K562 (cell line): ENCODE measurements at regions not wholly inside any gene's neighbourhood (a gene's known extent, or its start where the extent isn't known, plus 50 kb on each side); places are given as distances from the start of the nearest gene placed in this dataset.

Experiments
- ATAC-seq: fragments of 200-7000 bp; cut with Tn5 transposase; 3 replicates; pipeline ENCODE4 v1.9.1; 2020; ENCODE audit warnings: moderate library complexity
- BruUV-seq: library from RNA; stranded (reverse); fragments of 400-500 nt; replicated peaks from 2 replicates; lab custom pipeline; 2021; lab: Mats Ljungman, UMichigan
- CTCF ChIA-PET: fragments of 300-600 bp; formaldehyde crosslinking; extraction: SDS; loops from one replicate; lab custom pipeline; 2021; ENCODE audit warnings: low intra/inter-chr PET ratio; lab: Yijun Ruan, JAX
- POLR2A ChIA-PET: fragments of 300-600, 350-650 bp; sonication (Branson Sonifier 250); formaldehyde crosslinking; extraction: SDS; loops from one replicate; lab custom pipeline; 2021; ENCODE audit warnings: antibody characterized with exemption, inconsistent platforms; lab: Yijun Ruan, JAX
- DNase-seq, 4 experiments: peaks; one replicate each; pipeline versions ENCODE4 v3.0.0 to v3.0.0-alpha.2; 2011 to 2018; ENCODE audit warnings: low spot score in 3 of 4, mixed read lengths in 3 of 4; ENCODE audit errors: extremely low read depth in 1 of 4
- FAIRE-seq: peaks from 2 replicates; lab custom pipeline; 2011; peaks lifted over from hg19 to GRCh38; lab: Jason Lieb, UNC
- H2AFZ ChIP-seq: 2 replicates; pipeline ENCODE4 v1.6.0; 2011; ENCODE audit warnings: low read depth, low read length, control low read depth, inconsistent platforms
- H3K27ac ChIP-seq: fragments of 200-600 bp; 3 replicates; pipeline ENCODE4 v1.8.0; 2011; ENCODE audit warnings: low read depth, mild to moderate bottlenecking, control low read depth, inconsistent platforms, low read length, moderate library complexity, mixed read lengths; ENCODE audit errors: extremely low read depth
- H3K27me3 ChIP-seq, 2 experiments: fragments of 300-600 bp in 1 of 2; 2 replicates in 1 of 2; 3 replicates in 1 of 2; pipeline versions ENCODE4 v1.6.0 to v1.8.0; 2011; ENCODE audit warnings: inconsistent platforms in 2 of 2, low read length in 2 of 2, mild to moderate bottlenecking in 1 of 2, mixed read lengths in 1 of 2, moderate library complexity in 1 of 2; ENCODE audit not compliant: control insufficient read depth in 2 of 2, insufficient read depth in 2 of 2
- H3K36me3 ChIP-seq: fragments of 300-600 bp; 3 replicates; pipeline ENCODE4 v1.8.0; 2011; ENCODE audit warnings: mild to moderate bottlenecking, low read length, inconsistent platforms; ENCODE audit not compliant: control insufficient read depth, insufficient read depth
- H3K4me1 ChIP-seq, 2 experiments: fragments of 200-600 bp in 1 of 2; replicated peaks in 1 of 2; 2 replicates in 1 of 2; 3 replicates in 1 of 2; pipeline versions ENCODE4 v1.5.1 to v1.8.0; 2011; ENCODE audit warnings: inconsistent platforms in 2 of 2, low read length in 2 of 2, mild to moderate bottlenecking in 1 of 2, mixed read lengths in 1 of 2, moderate library complexity in 1 of 2; ENCODE audit not compliant: control insufficient read depth in 2 of 2, insufficient read depth in 2 of 2
- H3K4me2 ChIP-seq: 2 replicates; pipeline ENCODE4 v1.6.1; 2011; ENCODE audit warnings: low read length, control low read depth, inconsistent platforms, mixed read lengths; ENCODE audit not compliant: insufficient read depth
- H3K4me3 ChIP-seq: fragments of 200-600 bp; sonication (generic), shearing (Covaris generic); 2 replicates; pipeline ENCODE4 v1.5.1; 2016; ENCODE audit warnings: control low read depth, inconsistent platforms
- H3K79me2 ChIP-seq: fragments of 200-600 bp; 3 replicates; pipeline ENCODE4 v1.8.0; 2011; ENCODE audit warnings: low read length, inconsistent platforms; ENCODE audit not compliant: control insufficient read depth, insufficient read depth
- H3K9ac ChIP-seq, 2 experiments: 2 replicates each; pipeline versions ENCODE4 v1.6.0 to v1.6.1; 2011; ENCODE audit warnings: low read depth in 2 of 2, low read length in 2 of 2, control low read depth in 1 of 2, inconsistent platforms in 1 of 2, mild to moderate bottlenecking in 1 of 2, mixed read lengths in 1 of 2; ENCODE audit not compliant: insufficient read depth in 1 of 2
- H3K9me1 ChIP-seq: one replicate; pipeline ENCODE4 v1.6.0; 2011; ENCODE audit warnings: inconsistent platforms, mild to moderate bottlenecking, low read length, moderate library complexity; ENCODE audit not compliant: control insufficient read depth, insufficient read depth
- H3K9me3 ChIP-seq: replicated peaks from 2 replicates; pipeline ENCODE4 v1.5.1; 2011; ENCODE audit warnings: low read depth, low read length, inconsistent platforms; ENCODE audit not compliant: control insufficient read depth, insufficient read depth
- H4K20me1 ChIP-seq: replicated peaks from 2 replicates; pipeline ENCODE4 v1.6.1; 2011; ENCODE audit warnings: low read length, inconsistent platforms, mixed read lengths; ENCODE audit not compliant: control insufficient read depth, insufficient read depth
- BCOR ChIP-seq: fragments of 450-650 bp; IDR thresholded peaks from 2 replicates; pipeline ENCODE4 v1.6.1; 2016
- FIP1L1 ChIP-seq: fragments of 200-400 bp; formaldehyde crosslinking; IDR thresholded peaks from 2 replicates; pipeline ENCODE4 v1.6.1; 2018; ENCODE audit warnings: mild to moderate bottlenecking, low read depth, low read length; ENCODE audit not compliant: poor library complexity, severe bottlenecking
- KDM4B ChIP-seq, 2 experiments: fragments of 450-650 bp in 1 of 2; sonication (generic) in 1 of 2; IDR thresholded peaks; 2 replicates each; pipeline ENCODE4 v1.6.1; 2016 to 2017; ENCODE audit warnings: borderline replicate concordance in 2 of 2, antibody characterized with exemption in 1 of 2, low read depth in 1 of 2, mild to moderate bottlenecking in 1 of 2
- MCM2 ChIP-seq: fragments of 450-650 bp; IDR thresholded peaks from 2 replicates; pipeline ENCODE4 v1.6.1; 2017; ENCODE audit warnings: low read depth, mild to moderate bottlenecking
- MYBL2 ChIP-seq, 2 experiments: fragments of 450-650 bp in 1 of 2; sonication (generic) in 1 of 2; formaldehyde crosslinking in 1 of 2; IDR thresholded peaks; 2 replicates each; pipeline versions ENCODE4 v1.6.1 to v1.8.1; 2017 to 2022; ENCODE audit warnings: borderline replicate concordance in 1 of 2, inconsistent platforms in 1 of 2, low read depth in 1 of 2, mild to moderate bottlenecking in 1 of 2, missing genetic modification reagents in 1 of 2, moderate library complexity in 1 of 2
- NFRKB ChIP-seq: fragments of 450-650 bp; IDR thresholded peaks from 2 replicates; pipeline ENCODE4 v1.6.1; 2016; ENCODE audit warnings: low read depth
- PRPF4 ChIP-seq: fragments of 200-400 bp; formaldehyde crosslinking; IDR thresholded peaks from one replicate; pipeline ENCODE4 v1.6.1; 2017; ENCODE audit warnings: low read length, low read depth, mild to moderate bottlenecking; ENCODE audit not compliant: insufficient read depth, poor library complexity, severe bottlenecking
- REST ChIP-seq, 2 experiments: fragments of 450-650 bp; formaldehyde crosslinking in 1 of 2; IDR thresholded peaks; 2 replicates each; pipeline versions ENCODE4 v1.4.0 to v1.6.1; 2014 to 2020; ENCODE audit warnings: mild to moderate bottlenecking in 2 of 2, borderline replicate concordance in 1 of 2, low read depth in 1 of 2
- SMC3 ChIP-seq: conservative IDR thresholded peaks from 2 replicates; pipeline ENCODE4 v1.6.1; 2011; ENCODE audit warnings: low read depth, low read length, improper control_type of control experiment; ENCODE audit not compliant: insufficient read depth
- TFAM ChIP-seq: fragments of 250-450 bp; sonication (Bioruptor Pico); conservative IDR thresholded peaks from 2 replicates; pipeline ENCODE4 v1.5.0; 2021; ENCODE audit warnings: mild to moderate bottlenecking, moderate library complexity
- ZNF197 ChIP-seq: fragments of 200-800 bp; sonication (Bioruptor generic); IDR thresholded peaks from 2 replicates; pipeline ENCODE4 v1.6.1; 2016; ENCODE audit warnings: low read depth, missing genetic modification characterization, missing compliant biosample characterization
- ZNF24 ChIP-seq: fragments of 450-650 bp; IDR thresholded peaks from 2 replicates; pipeline ENCODE4 v1.6.1; 2016
- ZNF707 ChIP-seq: fragments of 250-450 bp; sonication (Bioruptor Pico); conservative IDR thresholded peaks from 2 replicates; pipeline ENCODE4 v1.8.0; 2022; ENCODE audit warnings: inconsistent platforms, mild to moderate bottlenecking, moderate library complexity
- WGBS: fragments of 100-300 bp; shearing (Covaris generic); methylation state at CpG from one replicate; pipeline ENCODE4 v1.1.6; 2016; ENCODE audit warnings: low coverage, mixed read lengths; ENCODE audit not compliant: insufficient coverage; ENCODE audit errors: missing lambda C conversion rate; 5-methylcytosine and 5-hydroxymethylcytosine counted together
- in situ Hi-C: fragments of 300-500 bp; cut with MboI; formaldehyde crosslinking; loops from 4 replicates; pipeline ENCODE4 v1.15.0; 2018; ENCODE audit warnings: inconsistent platforms, mixed read lengths
- intact Hi-C: fragments of 100-400 bp; cut with micrococcal nuclease; formaldehyde crosslinking; loops from 2 replicates; pipeline ENCODE4 v1.14.2; 2022
- TF ChIP-seq, protein P1 (sequence below): fragments of 450-650 bp; formaldehyde crosslinking; IDR thresholded peaks from 2 replicates; pipeline ENCODE4 v1.4.0; 2022; ENCODE audit warnings: missing genetic modification characterization

- Histone ChIP-seq H3K79me2 (no peaks in the 10 kb centered on the region), H3K27me3 (no peaks in the 10 kb centered on the region), H3K4me3 (no peak overlapping the region), H3K27ac (no peak overlapping the region), H4K20me1 (no peaks in the 10 kb centered on the region), H3K36me3 (no peaks in the 10 kb centered on the region), H2AFZ (no peak overlapping the region), H3K9ac (no peak overlapping the region), H3K9me3 (no peaks in the 10 kb centered on the region), H3K4me2 (no peak overlapping the region), H3K4me1 (no peaks in the 10 kb centered on the region), H3K9me1 (no peaks in the 10 kb centered on the region)
- intact Hi-C loops (no loop called here), in situ Hi-C loops (no loop called here)
- ChIA-PET POLR2A (interaction anchor here (0.6 kb wide), 1 partner anchor 42 kb away, joined by 3 read pairs; no protein-coding TSS in a partner anchor), CTCF (no interaction called here)
- DNase-seq (no peak), ATAC-seq (no peak), FAIRE-seq (no peak)
- BruUV-seq: no TSS peak
- 65% methylated on average over 3 of the region's 3 CpGs for WGBS
- TF ChIP-seq, protein P1, sequence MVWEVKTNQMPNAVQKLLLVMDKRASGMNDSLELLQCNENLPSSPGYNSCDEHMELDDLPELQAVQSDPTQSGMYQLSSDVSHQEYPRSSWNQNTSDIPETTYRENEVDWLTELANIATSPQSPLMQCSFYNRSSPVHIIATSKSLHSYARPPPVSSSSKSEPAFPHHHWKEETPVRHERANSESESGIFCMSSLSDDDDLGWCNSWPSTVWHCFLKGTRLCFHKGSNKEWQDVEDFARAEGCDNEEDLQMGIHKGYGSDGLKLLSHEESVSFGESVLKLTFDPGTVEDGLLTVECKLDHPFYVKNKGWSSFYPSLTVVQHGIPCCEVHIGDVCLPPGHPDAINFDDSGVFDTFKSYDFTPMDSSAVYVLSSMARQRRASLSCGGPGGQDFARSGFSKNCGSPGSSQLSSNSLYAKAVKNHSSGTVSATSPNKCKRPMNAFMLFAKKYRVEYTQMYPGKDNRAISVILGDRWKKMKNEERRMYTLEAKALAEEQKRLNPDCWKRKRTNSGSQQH (CRISPR knock-in tag): no peak
- TF ChIP-seq BCOR: no peak
- no peak for TF ChIP-seq REST (IDR thresholded peaks at IDR 0.05; ENCODE audit: borderline replicate concordance)
- no peak for TF ChIP-seq REST (CRISPR knock-in tag; IDR thresholded peaks at IDR 0.05; ENCODE audit: low read depth)
- TF ChIP-seq KDM4B (IDR thresholded peaks at IDR 0.05; ENCODE audit: borderline replicate concordance in 2 of 2, low read depth in 1 of 2): no peak
- no peak for TF ChIP-seq MCM2
- TF ChIP-seq NFRKB: no peak
- TF ChIP-seq TFAM (CRISPR knock-in tag): no peak
- TF ChIP-seq PRPF4: no peak
- no peak for TF ChIP-seq MYBL2 (IDR thresholded peaks at IDR 0.05; ENCODE audit: low read depth)
- TF ChIP-seq MYBL2 (CRISPR knock-in tag; IDR thresholded peaks at IDR 0.05; ENCODE audit: borderline replicate concordance): no peak
- TF ChIP-seq ZNF24: no peak
- no peak for TF ChIP-seq FIP1L1
- TF ChIP-seq SMC3: no peak
- no peak for TF ChIP-seq ZNF197 (CRISPR knock-in tag)
- no peak for TF ChIP-seq ZNF707 (CRISPR knock-in tag)
Observed at GRCh38 chr3:178246004-178246403, 290.2 kb upstream of the KCNMB2 start.
